ENCODE measurements at regions not wholly inside any gene's neighbourhood (a gene's known extent, or its start where the extent isn't known, plus 50 kb on each side); places are given as distances from the start of the nearest gene placed in this dataset.

DNA sequence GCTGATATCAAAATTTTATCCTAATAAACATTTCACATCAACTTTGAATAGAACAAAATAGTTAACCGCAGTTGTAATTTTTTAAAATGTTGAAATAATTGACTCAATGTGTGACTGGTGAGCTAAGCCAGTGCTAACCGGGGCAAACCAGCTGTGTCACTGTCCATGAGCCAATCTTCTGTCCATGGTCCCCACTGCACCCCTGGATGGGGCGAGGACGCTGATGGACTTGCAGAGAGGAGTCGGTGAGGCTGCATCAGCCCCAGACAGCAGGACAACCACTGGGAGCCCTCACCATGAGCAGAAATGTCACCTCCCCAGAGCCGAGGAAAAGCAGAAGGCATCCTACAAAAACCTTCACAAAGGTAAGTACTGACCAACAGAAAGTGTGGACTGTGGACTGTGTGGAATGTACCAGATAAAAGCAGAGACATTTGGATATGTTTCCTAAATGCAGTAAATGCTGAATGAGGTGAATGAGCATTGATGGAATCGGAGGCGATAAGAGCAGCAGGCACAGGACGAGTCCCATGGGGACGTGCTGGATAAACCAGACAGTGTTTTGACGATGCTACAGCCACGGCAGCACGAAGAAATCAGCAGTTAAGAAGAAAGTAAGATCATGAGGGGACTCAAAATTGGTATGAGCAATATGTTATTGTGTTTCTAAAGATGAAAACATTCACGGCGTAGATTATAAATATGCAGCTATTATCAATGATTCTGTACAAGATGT lies 115.0 kb upstream of the BACE2 start:
- TF ChIP-seq CTCF (IDR thresholded peaks at IDR 0.05), result no peak
- ATAC-seq (ENCODE audit: low FRiP score), result no peak
- DNase-seq (ENCODE audit: low spot score), result no peak

GRCh38 chr21:41054018-41054578 lies 113.9 kb upstream of the BACE2 start:
- TF ChIP-seq CTCF (IDR thresholded peaks at IDR 0.05), result no peak
- no peak for ATAC-seq (ENCODE audit: low FRiP score)
- DNase-seq (ENCODE audit: low spot score), result no peak

- no peak for DNase-seq (ENCODE audit: low spot score)
- TF ChIP-seq CTCF (IDR thresholded peaks at IDR 0.05), result no peak
- no peak for ATAC-seq (ENCODE audit: low FRiP score)
Observed at GRCh38 chr21:41055266-41055665, 112.7 kb upstream of the BACE2 start.

GRCh38 chr21:41059871-41060270 lies 108.1 kb upstream of the BACE2 start:
- ATAC-seq (ENCODE audit: low FRiP score), result no peak
- DNase-seq (ENCODE audit: low spot score), result no peak
- TF ChIP-seq CTCF (IDR thresholded peaks at IDR 0.05), result no peak

DNA sequence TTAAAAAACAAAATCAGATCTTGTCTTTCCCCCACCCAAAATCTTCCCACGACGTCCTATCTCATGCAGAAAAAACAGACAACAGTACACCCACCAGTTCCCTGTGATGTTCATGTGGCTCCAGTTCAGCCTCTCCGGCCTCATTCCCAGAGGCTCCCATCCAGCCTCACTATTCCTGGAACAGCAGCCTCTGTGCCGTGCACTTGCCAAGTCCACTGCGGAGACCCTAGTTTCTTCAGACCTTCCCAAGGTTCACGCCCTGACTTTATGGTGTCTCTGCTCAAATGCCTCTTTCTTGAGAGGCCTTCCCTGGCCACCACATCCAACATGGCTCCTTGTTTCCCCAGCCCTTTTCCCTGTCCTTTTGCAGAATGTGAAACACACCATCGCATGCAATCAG lies 106.3 kb upstream of the BACE2 start:
- no peak for TF ChIP-seq CTCF (IDR thresholded peaks at IDR 0.05)
- DNase-seq (ENCODE audit: low spot score) (no peak), ATAC-seq (ENCODE audit: low FRiP score) (no peak)

DNA sequence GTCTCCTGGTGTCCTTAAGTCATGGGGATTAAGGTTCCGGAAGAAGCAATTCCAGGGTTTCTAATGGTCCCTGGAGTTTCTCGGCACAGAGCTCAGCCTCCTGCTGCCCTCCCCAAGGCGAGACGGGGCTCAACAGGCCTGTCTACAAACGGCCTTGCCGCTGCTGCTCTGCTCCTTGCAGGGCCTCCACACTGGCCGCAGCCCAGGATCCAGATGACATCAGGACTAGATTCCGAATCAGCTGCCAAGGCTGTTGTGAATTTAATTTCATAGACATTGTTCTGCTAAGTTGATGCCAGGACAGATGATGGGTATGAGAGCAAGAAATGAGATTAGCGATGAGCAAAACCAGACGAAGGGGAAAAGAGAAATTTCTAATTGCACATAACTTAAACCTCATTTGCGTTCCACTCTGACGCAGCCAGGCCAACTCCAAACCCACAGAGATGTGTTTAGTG lies 103.6 kb upstream of the BACE2 start:
- TF ChIP-seq CTCF (IDR thresholded peaks at IDR 0.05), result no peak
- DNase-seq (ENCODE audit: low spot score) (no peak), ATAC-seq (ENCODE audit: low FRiP score) (no peak)

GRCh38 chr21:41064951-41065350 lies 103.0 kb upstream of the BACE2 start:
- TF ChIP-seq CTCF (IDR thresholded peaks at IDR 0.05), result no peak
- DNase-seq (ENCODE audit: low spot score) (no peak), ATAC-seq (ENCODE audit: low FRiP score) (no peak)
